AG04450 (cell line): ENCODE measurements at regions not wholly inside any gene's neighbourhood (a gene's known extent, or its start where the extent isn't known, plus 50 kb on each side); places are given as distances from the start of the nearest gene placed in this dataset.

Experiments used
- CTCF ChIA-PET: fragments of 300-600, 350-600 bp; formaldehyde crosslinking; extraction: SDS; loops from one replicate; lab custom pipeline; 2022; ENCODE audit warnings: antibody characterized with exemption, inconsistent platforms; lab: Charles Lee
- POLR2A ChIA-PET: fragments of 350-600 bp; formaldehyde crosslinking; extraction: SDS; loops from one replicate; lab custom pipeline; 2021; ENCODE audit warnings: antibody characterized with exemption, inconsistent platforms; lab: Yijun Ruan, JAX
- DNase-seq: peaks from one replicate; pipeline ENCODE4 v3.0.0-alpha.2; 2011; ENCODE audit warnings: low read depth, low spot score
- H3K27ac ChIP-seq: one replicate; pipeline ENCODE4 v1.5.1; 2012; ENCODE audit warnings: low read depth, low read length, control low read depth
- H3K27me3 ChIP-seq: one replicate; pipeline ENCODE4 v1.6.0; 2012; ENCODE audit warnings: low read length; ENCODE audit not compliant: control insufficient read depth, insufficient read depth
- H3K4me3 ChIP-seq: 2 replicates; pipeline ENCODE4 v1.5.1; 2011; ENCODE audit warnings: mild to moderate bottlenecking, low read depth, low read length, control low read depth
- H3K9me3 ChIP-seq: 2 replicates; pipeline ENCODE4 v1.5.1; 2012; ENCODE audit warnings: low read length; ENCODE audit not compliant: control insufficient read depth, insufficient read depth
- TF ChIP-seq, protein P1 (sequence below): IDR thresholded peaks from 2 replicates; pipeline ENCODE4 v1.5.1; 2011; ENCODE audit warnings: low read depth, low read length, control low read depth, inconsistent platforms

GRCh38 chrX:34382416-34382815 is 250.3 kb upstream of the FAM47A start:
- CTCF ChIA-PET: no interaction called here
- DNase-seq: no peak
- Histone ChIP-seq H3K4me3 (no peak overlapping the region), H3K9me3 (no peaks in the 10 kb centered on the region), H3K27me3 (no peaks in the 10 kb centered on the region), H3K27ac (no peak overlapping the region)
- TF ChIP-seq, protein P1, sequence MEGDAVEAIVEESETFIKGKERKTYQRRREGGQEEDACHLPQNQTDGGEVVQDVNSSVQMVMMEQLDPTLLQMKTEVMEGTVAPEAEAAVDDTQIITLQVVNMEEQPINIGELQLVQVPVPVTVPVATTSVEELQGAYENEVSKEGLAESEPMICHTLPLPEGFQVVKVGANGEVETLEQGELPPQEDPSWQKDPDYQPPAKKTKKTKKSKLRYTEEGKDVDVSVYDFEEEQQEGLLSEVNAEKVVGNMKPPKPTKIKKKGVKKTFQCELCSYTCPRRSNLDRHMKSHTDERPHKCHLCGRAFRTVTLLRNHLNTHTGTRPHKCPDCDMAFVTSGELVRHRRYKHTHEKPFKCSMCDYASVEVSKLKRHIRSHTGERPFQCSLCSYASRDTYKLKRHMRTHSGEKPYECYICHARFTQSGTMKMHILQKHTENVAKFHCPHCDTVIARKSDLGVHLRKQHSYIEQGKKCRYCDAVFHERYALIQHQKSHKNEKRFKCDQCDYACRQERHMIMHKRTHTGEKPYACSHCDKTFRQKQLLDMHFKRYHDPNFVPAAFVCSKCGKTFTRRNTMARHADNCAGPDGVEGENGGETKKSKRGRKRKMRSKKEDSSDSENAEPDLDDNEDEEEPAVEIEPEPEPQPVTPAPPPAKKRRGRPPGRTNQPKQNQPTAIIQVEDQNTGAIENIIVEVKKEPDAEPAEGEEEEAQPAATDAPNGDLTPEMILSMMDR: no peak
- POLR2A ChIA-PET: no interaction called here

DNA sequence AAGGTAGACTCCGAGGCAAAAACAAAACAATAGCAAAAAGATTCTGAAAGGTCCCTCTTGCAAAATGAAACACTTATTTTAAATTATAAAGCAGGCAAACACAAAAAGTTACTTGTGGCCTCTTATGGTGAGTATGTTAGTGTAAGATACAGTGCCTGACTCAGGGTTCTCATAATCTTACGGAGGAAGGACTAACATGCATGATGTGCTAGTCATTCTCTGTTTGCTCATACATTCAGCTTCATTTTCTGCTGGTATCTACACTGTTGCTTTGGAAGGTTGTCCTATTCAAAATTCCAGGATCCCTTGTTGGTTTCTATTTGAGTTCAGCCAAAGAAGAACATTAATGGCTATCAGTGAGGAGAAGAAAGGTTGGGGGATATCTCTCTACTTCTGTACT is 249.1 kb upstream of the FAM47A start:
- H3K4me3 ChIP-seq: no peak overlapping the region
- DNase-seq: no peak
- H3K27me3 ChIP-seq: no peaks in the 10 kb centered on the region
- ChIA-PET CTCF (no interaction called here), POLR2A (no interaction called here)
- no peaks in the 10 kb centered on the region for H3K9me3 ChIP-seq
- TF ChIP-seq, protein P1: no peak
- no peak overlapping the region for H3K27ac ChIP-seq

DNA sequence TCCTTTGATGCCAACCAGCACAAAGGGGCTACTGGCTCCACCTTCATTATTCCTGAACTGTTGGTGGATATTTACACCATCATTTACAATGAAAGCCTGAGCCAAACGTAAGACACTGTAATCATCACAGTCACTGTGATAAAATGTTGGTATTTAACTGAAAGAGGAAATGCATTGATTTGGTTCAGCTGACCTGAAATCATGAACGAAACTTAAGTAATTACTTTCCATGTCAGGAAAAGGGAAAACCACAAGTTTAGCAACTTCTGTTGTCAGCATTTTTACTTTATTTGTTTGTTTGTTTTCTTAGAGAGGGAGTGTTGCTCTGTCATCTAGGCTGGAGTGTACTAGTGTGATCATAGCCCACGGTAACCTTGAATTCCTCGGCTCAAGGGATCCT is 247.8 kb upstream of the FAM47A start:
- DNase-seq: no peak
- POLR2A ChIA-PET: no interaction called here
- H3K4me3 ChIP-seq: no peak overlapping the region
- CTCF ChIA-PET: no interaction called here
- H3K27ac ChIP-seq: no peak overlapping the region
- no peaks in the 10 kb centered on the region for H3K9me3 ChIP-seq
- no peaks in the 10 kb centered on the region for H3K27me3 ChIP-seq
- TF ChIP-seq, protein P1: no peak

- Histone ChIP-seq H3K27ac (no peak overlapping the region), H3K9me3 (no peaks in the 10 kb centered on the region), H3K4me3 (no peak overlapping the region), H3K27me3 (no peaks in the 10 kb centered on the region)
- POLR2A ChIA-PET: no interaction called here
- CTCF ChIA-PET: interaction anchor here (1.0 kb wide), 1 partner anchor 12 kb away, joined by 3 read pairs; no protein-coding TSS in a partner anchor
- no peak for DNase-seq
- TF ChIP-seq, protein P1: no peak
These were observed 245.5 kb upstream of the FAM47A start for GRCh38 chrX:34377645-34378044.

DNA sequence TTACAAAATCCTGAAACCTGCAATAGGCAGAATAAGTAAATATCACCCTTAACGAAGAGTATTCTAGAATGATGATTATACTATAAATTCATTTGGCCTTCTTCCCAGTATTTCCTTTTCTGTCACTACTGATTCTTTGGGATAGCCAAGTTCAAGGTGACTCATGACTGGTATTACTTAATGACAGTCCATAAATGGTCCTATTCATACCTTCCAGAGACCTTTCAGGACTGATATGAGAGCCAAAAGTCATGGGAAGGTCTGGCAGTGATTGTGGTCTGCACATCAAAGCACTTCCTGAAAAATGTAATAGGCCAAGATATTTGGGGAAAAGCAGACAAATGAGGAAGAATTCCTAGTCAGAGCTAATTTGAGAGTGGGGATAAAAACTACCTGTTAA is 239.6 kb upstream of the FAM47A start:
- no peaks in the 10 kb centered on the region for H3K9me3 ChIP-seq
- H3K27ac ChIP-seq: no peak overlapping the region
- H3K4me3 ChIP-seq: no peak overlapping the region
- ChIA-PET CTCF (no interaction called here), POLR2A (no interaction called here)
- no peaks in the 10 kb centered on the region for H3K27me3 ChIP-seq
- TF ChIP-seq, protein P1: no peak
- no peak for DNase-seq
